ENCODE measurements at regions not wholly inside any gene's neighbourhood (a gene's known extent, or its start where the extent isn't known, plus 50 kb on each side); places are given as distances from the start of the nearest gene placed in this dataset.
A peak's percentile ranks its signal among the peaks of the same experiment; 100 is the strongest.

- no peak for TF ChIP-seq BCLAF1 (IDR thresholded peaks at IDR 0.05; ENCODE audit: borderline replicate concordance in 1 of 2, control insufficient read depth in 1 of 2, low read depth in 2 of 2, low read length in 1 of 2)
- no peak for TF ChIP-seq NFXL1 (CRISPR knock-in tag; IDR thresholded peaks at IDR 0.05)
- TF ChIP-seq CHCHD3 (CRISPR knock-in tag; IDR thresholded peaks at IDR 0.05): no peak
- no peak for TF ChIP-seq ARID4B (CRISPR knock-in tag; IDR thresholded peaks at IDR 0.05)
- no peak for TF ChIP-seq ZNF143 (CRISPR knock-in tag; IDR thresholded peaks at IDR 0.05)
- TF ChIP-seq HDGF (IDR thresholded peaks at IDR 0.05): no peak
- no peak for TF ChIP-seq ZNF717 (CRISPR knock-in tag; IDR thresholded peaks at IDR 0.05)
- no peak for TF ChIP-seq SREBF1 (IDR thresholded peaks at IDR 0.05; ENCODE audit: borderline replicate concordance, low read depth, low read length)
- TF ChIP-seq ZNF280B (CRISPR knock-in tag; IDR thresholded peaks at IDR 0.05): no peak
- peak; percentile 94 for TF ChIP-seq MAFG (tag; conservative IDR thresholded peaks at IDR 0.05)
- TF ChIP-seq CEBPG (CRISPR knock-in tag; IDR thresholded peaks at IDR 0.05): no peak
- 0 out of 4 replicates have a peak, but pooled peaks of 1 of the 2 experiments have one; percentile 33 for TF ChIP-seq CEBPG (tag; conservative IDR thresholded peaks at IDR 0.05 in 1 of 2, IDR thresholded peaks at IDR 0.05 in 1 of 2)
- no peak for TF ChIP-seq ZNF253 (CRISPR knock-in tag; conservative IDR thresholded peaks at IDR 0.05)
- TF ChIP-seq RAD21 (CRISPR knock-in tag; conservative IDR thresholded peaks at IDR 0.05 in 1 of 2, IDR thresholded peaks at IDR 0.05 in 1 of 2): 0 out of 4 replicates have a peak, but pooled peaks of 1 of the 2 experiments have one; percentile 13
- no peak for TF ChIP-seq ZEB2 (IDR thresholded peaks at IDR 0.05)
- no peak for TF ChIP-seq HINFP (tag; conservative IDR thresholded peaks at IDR 0.05; ENCODE audit: low read depth)
- TF ChIP-seq NR2C2 (CRISPR knock-in tag; IDR thresholded peaks at IDR 0.05): no peak
- TF ChIP-seq NR2C2 (tag; IDR thresholded peaks at IDR 0.05): no peak
Observed at GRCh38 chr1:196143602-196144342, 464.5 kb downstream of the KCNT2 start (continued).

Measured in K562 (cell line).